Activated naive CD4-positive, alpha-beta T cell treated with anti-CD3 and anti-CD28 coated beads for 36 hours (primary cell): ENCODE measurements at regions not wholly inside any gene's neighbourhood (a gene's known extent, or its start where the extent isn't known, plus 50 kb on each side); places are given as distances from the start of the nearest gene placed in this dataset.

Experiments
- CTCF ChIA-PET: fragments of 350-600 bp; sonication (Branson Sonifier 250); formaldehyde crosslinking; loops from one replicate; lab custom pipeline; 2021; ENCODE audit warnings: antibody characterized with exemption; lab: Charles Lee
- DNase-seq: peaks from one replicate; pipeline ENCODE4 v3.0.0-alpha.2; 2020
- H3K27ac Mint-ChIP-seq: one replicate; pipeline ENCODE4 v1.8.0; 2021; ENCODE audit warnings: mild to moderate bottlenecking, mixed read lengths
- H3K27me3 Mint-ChIP-seq: one replicate; pipeline ENCODE4 v1.8.0; 2021; ENCODE audit warnings: low read depth, mixed read lengths
- H3K36me3 Mint-ChIP-seq: one replicate; pipeline ENCODE4 v1.8.0; 2021; ENCODE audit warnings: low read depth, mixed read lengths
- H3K4me1 Mint-ChIP-seq: one replicate; pipeline ENCODE4 v1.8.0; 2021; ENCODE audit warnings: low read depth, mixed read lengths
- H3K4me3 Mint-ChIP-seq: one replicate; pipeline ENCODE4 v1.8.0; 2021; ENCODE audit warnings: mild to moderate bottlenecking, moderate library complexity, mixed read lengths
- H3K9me3 Mint-ChIP-seq: one replicate; pipeline ENCODE4 v1.8.0; 2021; ENCODE audit warnings: mixed read lengths
- intact Hi-C: fragments of 100-400 bp; cut with micrococcal nuclease; formaldehyde crosslinking; loops from one replicate; pipeline ENCODE4 v1.15.1; 2023

DNA sequence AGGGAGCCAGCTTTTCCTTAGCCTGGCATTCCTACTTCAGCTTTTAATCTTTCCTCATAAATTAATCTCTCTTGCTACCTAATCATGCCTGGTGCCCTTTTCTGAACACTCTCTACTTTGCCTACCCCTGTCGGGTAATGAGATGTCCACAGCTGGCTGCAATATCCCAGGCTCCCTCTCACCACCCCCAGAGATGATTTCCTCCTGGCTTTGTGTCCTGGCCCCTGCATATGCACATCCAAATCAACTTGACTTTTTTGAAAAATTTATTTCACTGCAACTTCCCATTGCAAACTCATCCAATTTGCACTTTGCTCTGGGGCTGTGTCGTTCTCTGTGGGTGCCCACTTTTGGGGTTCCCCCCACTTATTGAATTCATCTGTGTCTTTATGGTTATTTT, 218.1 kb upstream of the SKOR2 start:
- no peak overlapping the region for H3K27ac Mint-ChIP-seq
- CTCF ChIA-PET = interaction anchor here (0.7 kb wide), 1 partner anchor 52 kb away, joined by 3 read pairs; no protein-coding TSS in a partner anchor
- no peak overlapping the region for H3K4me3 Mint-ChIP-seq
- intact Hi-C loops = no loop called here
- H3K4me1 Mint-ChIP-seq = no peaks in the 10 kb centered on the region
- no peak for DNase-seq
- no peaks in the 10 kb centered on the region for H3K36me3 Mint-ChIP-seq
- H3K27me3 Mint-ChIP-seq = peaks cover 2% of the 10 kb centered on the region
- H3K9me3 Mint-ChIP-seq = no peaks in the 10 kb centered on the region

DNA sequence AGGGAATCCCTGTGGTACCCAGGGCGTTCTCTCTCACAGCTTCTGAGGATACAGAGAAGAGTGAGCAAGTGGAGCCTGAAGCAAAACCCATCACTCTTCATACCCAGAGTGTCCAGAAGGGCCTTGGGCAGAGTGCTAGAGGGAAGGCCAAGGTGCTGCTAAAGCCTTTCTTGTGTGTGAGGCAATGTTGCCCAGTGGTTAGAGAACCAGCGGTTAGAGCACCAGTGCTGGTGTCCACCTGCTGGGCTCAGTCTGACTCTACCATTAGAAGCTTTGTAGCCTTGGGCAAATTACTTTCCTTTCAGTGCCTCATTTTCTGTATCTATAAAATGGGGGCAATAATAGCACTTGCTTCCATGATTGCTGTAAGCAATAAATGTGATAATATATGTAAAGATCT, 210.5 kb upstream of the SKOR2 start:
- intact Hi-C loops = no loop called here
- Mint-ChIP-seq H3K4me3 (no peak overlapping the region), H3K9me3 (no peaks in the 10 kb centered on the region), H3K27ac (no peak overlapping the region), H3K4me1 (no peaks in the 10 kb centered on the region), H3K27me3 (peaks cover 2% of the 10 kb centered on the region), H3K36me3 (no peaks in the 10 kb centered on the region)
- no peak for DNase-seq
- CTCF ChIA-PET = no interaction called here

DNA sequence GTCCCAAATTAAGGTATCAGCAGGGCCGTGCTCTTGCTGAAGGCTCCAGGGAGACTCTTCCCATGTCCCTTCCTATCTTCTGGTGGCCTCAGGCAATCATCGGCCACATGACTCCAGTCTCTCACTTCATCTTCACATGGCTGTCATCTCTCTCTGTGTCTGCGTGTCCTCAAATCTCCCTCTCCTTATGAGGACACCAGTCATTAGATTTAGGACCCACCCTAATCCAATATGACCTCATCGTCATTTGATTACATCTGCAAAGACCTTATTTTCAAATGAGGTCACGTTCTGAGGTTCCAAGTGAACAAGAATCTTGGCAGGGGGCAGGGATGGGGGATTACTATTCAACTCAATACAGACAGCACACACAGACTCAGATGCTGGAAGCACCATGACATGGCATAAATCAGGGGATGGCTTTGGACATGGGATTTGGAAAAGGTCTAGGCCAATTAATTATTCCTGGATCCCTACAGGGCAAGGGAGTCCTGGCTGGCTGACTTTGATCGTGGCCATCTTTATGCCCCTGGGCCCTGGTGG, 210.0 kb upstream of the SKOR2 start:
- Mint-ChIP-seq H3K27me3 (peaks cover 2% of the 10 kb centered on the region), H3K4me3 (no peak overlapping the region), H3K36me3 (no peaks in the 10 kb centered on the region), H3K27ac (no peak overlapping the region), H3K9me3 (no peaks in the 10 kb centered on the region), H3K4me1 (no peaks in the 10 kb centered on the region)
- no peak for DNase-seq
- intact Hi-C loops = no loop called here
- CTCF ChIA-PET = no interaction called here

DNA sequence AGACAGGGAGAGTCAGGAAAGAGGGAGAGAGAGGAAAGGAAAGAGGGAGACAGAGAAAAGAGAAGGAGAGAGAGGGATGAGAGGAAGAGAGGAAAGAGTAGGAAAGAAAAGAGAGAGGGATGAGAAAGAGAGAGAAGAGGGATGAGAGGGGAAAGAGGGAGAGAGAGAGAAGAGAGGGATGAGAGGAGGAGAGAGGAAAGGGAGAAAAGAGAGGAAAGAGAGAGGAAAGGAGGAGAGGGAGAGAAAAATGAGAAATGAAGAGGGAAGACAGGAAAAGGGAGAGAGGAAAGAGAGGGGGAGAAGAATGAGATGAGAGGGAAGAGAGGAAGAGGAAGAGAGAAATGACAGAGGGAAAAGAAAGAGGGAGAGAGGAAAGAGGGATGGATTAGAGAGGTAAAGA, 207.0 kb upstream of the SKOR2 start:
- intact Hi-C loops = no loop called here
- CTCF ChIA-PET = no interaction called here
- H3K4me3 Mint-ChIP-seq = no peak overlapping the region
- H3K36me3 Mint-ChIP-seq = no peaks in the 10 kb centered on the region
- peaks cover 2% of the 10 kb centered on the region for H3K27me3 Mint-ChIP-seq
- no peaks in the 10 kb centered on the region for H3K4me1 Mint-ChIP-seq
- H3K27ac Mint-ChIP-seq = no peak overlapping the region
- DNase-seq = no peak
- H3K9me3 Mint-ChIP-seq = no peaks in the 10 kb centered on the region

DNA sequence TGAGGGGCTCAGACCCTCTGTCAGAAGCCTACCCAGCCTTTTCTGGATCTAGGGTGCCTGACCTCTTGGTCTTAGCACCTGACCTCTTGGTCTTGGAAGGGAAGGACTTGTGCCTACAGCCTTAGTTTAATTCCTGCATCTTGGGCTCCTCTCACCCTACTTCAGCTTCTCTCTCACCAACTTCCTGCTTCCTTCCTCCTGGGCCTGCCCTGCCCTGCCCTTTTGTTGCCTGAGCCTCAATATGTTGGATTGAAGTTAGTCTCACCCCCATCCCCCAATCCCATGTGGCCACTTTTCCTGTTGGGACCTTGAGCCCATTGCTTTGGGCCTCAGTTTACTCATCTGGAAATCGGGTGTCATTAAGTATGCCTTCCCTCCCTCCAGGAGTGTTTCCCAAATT, 206.2 kb upstream of the SKOR2 start:
- DNase-seq = no peak
- CTCF ChIA-PET = no interaction called here
- Mint-ChIP-seq H3K27me3 (peaks cover 2% of the 10 kb centered on the region), H3K4me1 (no peaks in the 10 kb centered on the region), H3K27ac (no peak overlapping the region), H3K9me3 (no peaks in the 10 kb centered on the region), H3K4me3 (no peak overlapping the region), H3K36me3 (no peaks in the 10 kb centered on the region)
- intact Hi-C loops = no loop called here

DNA sequence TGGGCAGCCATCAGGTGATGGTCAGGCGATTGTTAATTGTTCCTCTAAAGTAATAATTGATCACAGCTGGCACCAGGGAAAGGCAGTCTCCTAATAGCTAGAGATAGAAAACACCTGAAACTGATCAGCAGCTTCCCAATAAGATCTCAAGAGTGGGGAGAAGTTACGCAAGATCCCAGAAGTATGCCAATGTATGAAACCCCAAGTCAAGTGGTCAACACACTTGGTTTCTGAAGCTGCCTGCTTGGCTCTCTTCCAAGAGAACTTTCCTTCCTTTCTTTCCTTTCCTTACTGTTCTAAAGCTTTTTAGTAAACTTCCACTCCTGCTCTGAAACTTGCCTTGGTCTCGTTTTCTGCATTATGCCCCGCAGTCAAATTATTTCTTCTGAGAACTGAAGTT, 201.6 kb upstream of the SKOR2 start:
- Mint-ChIP-seq H3K27me3 (peaks cover 2% of the 10 kb centered on the region), H3K36me3 (no peaks in the 10 kb centered on the region), H3K9me3 (no peaks in the 10 kb centered on the region), H3K27ac (no peak overlapping the region), H3K4me1 (no peaks in the 10 kb centered on the region), H3K4me3 (no peak overlapping the region)
- intact Hi-C loops = no loop called here
- CTCF ChIA-PET = no interaction called here
- no peak for DNase-seq

DNA sequence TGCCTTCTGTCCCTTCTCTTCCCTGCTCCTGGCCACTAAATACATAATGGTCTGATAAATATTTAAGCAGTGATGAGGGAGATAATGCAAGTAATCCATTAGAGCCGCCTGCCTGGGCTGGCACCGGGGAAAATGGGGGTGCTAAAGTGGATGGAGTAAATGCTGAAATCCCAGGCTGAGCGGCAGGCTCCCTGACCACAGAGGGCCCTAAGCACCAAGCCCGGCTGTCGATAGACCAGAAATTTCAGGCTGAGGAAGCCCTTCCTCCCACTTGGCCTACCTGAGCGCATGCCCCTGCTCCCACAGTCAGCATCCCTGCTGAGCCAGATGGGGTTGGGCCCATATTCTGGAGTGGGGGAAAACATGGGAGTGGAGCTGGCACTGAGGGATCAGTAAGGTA, 197.5 kb upstream of the SKOR2 start:
- DNase-seq = no peak
- H3K36me3 Mint-ChIP-seq = no peaks in the 10 kb centered on the region
- H3K27ac Mint-ChIP-seq = no peak overlapping the region
- peaks cover 14% of the 10 kb centered on the region for H3K9me3 Mint-ChIP-seq
- H3K4me1 Mint-ChIP-seq = no peaks in the 10 kb centered on the region
- intact Hi-C loops = no loop called here
- H3K27me3 Mint-ChIP-seq = no peaks in the 10 kb centered on the region
- CTCF ChIA-PET = no interaction called here
- no peak overlapping the region for H3K4me3 Mint-ChIP-seq

DNA sequence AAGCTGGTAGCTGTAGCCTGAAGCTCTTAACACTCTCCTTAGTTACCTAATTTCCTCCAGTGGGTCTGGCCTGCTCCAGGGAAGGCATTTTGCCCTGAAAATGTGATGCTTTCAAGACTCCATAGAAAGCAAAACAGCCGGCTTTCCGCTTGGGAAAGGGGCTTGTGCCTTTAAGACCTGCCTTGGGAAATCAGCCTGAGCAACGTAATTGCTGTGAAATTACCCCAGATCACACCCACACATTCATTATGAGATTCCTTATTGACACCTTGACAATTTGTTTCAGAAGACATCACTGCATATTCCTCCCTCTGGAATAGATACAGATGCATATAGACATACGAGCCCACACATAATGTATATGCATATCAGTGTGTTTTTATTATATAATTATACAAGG, 190.5 kb upstream of the SKOR2 start:
- H3K9me3 Mint-ChIP-seq = peaks cover 7% of the 10 kb centered on the region

DNA sequence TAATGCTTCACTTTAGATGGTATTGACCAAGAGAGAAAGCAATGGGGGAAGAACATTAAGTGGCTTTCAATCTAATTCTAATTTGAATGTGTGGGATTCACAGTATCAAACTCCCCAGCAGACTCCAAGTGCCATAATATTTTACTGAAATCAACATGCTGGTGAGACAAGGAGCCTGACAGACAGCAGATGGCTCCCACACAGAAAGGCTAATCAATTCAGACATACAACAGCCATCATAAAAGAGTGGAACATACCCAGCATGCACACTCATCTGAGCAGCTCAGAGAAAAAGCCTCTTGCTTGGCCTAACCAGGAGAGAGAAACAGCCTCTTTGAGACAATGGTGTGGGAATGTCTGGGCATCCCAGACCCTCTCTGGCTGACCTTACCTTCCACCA, 186.5 kb upstream of the SKOR2 start:
- H3K27ac Mint-ChIP-seq = no peak overlapping the region
- DNase-seq = no peak
- intact Hi-C loops = no loop called here
- H3K27me3 Mint-ChIP-seq = peaks cover 5% of the 10 kb centered on the region
- CTCF ChIA-PET = interaction anchor here (0.6 kb wide), 1 partner anchor 219 kb away, joined by 4 read pairs; no protein-coding TSS in a partner anchor
- H3K9me3 Mint-ChIP-seq = no peaks in the 10 kb centered on the region
- no peak overlapping the region for H3K4me3 Mint-ChIP-seq
- H3K36me3 Mint-ChIP-seq = no peaks in the 10 kb centered on the region
- no peaks in the 10 kb centered on the region for H3K4me1 Mint-ChIP-seq

More for the DNA sequence above, 190.5 kb upstream of the SKOR2 start:
- Mint-ChIP-seq H3K4me1 (no peaks in the 10 kb centered on the region), H3K36me3 (no peaks in the 10 kb centered on the region), H3K27me3 (peaks cover 5% of the 10 kb centered on the region), H3K27ac (no peak overlapping the region), H3K4me3 (no peak overlapping the region)
- CTCF ChIA-PET = interaction anchor here (0.5 kb wide), 1 partner anchor 745 kb away, joined by 3 read pairs; no protein-coding TSS in a partner anchor
- no peak for DNase-seq
- intact Hi-C loops = no loop called here

DNA sequence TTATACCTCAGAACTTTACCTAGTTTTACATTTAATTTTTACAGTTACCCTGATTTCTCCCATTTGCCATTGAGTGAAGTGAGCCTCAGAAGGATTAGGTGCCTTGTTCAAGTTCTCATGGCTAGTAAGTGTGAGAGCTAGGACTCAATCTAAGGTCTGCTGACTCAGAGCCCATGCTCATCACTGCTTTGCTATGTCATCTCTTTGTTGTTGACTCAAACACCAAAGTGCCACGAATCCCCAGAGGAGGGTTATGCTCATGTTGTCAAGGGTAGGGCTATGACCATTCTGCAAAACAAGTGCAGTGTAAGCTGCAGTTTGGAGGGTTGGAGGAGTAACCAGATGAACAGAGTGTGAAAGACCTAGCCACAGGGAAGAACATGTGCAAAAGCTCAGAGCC, 185.4 kb upstream of the SKOR2 start:
- Mint-ChIP-seq H3K4me1 (no peaks in the 10 kb centered on the region), H3K36me3 (no peaks in the 10 kb centered on the region), H3K4me3 (no peak overlapping the region), H3K27ac (no peak overlapping the region), H3K9me3 (no peaks in the 10 kb centered on the region), H3K27me3 (peaks cover 5% of the 10 kb centered on the region)
- CTCF ChIA-PET = no interaction called here
- intact Hi-C loops = no loop called here
- DNase-seq = no peak

DNA sequence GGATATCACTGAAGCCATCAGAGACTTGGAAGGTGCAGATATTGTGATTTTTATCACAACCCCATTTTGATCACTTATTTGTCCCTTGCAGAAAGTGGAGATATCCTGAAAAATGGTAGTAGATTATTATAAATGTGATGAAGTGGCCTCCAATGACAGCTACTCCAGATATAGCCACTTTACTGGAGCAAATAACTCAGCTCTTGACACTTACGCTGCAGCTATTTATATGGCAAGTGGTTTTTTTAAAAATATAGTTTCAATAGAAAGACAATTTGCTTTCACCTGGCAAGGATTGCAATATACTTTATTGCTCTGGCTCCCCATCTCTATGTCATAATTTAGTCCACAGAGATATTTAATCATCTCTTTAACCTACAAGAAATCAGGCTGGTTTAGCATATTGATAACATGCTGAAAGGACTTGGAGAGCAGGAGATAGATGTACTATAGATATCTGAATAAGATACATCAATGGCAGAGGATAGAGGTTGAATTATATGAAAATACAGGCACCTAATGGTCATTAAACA, 182.8 kb upstream of the SKOR2 start:
- no peaks in the 10 kb centered on the region for H3K4me1 Mint-ChIP-seq
- CTCF ChIA-PET = no interaction called here
- no peaks in the 10 kb centered on the region for H3K36me3 Mint-ChIP-seq
- intact Hi-C loops = no loop called here
- H3K9me3 Mint-ChIP-seq = no peaks in the 10 kb centered on the region
- no peak overlapping the region for H3K27ac Mint-ChIP-seq
- no peak overlapping the region for H3K4me3 Mint-ChIP-seq
- peaks cover 2% of the 10 kb centered on the region for H3K27me3 Mint-ChIP-seq
- no peak for DNase-seq

DNA sequence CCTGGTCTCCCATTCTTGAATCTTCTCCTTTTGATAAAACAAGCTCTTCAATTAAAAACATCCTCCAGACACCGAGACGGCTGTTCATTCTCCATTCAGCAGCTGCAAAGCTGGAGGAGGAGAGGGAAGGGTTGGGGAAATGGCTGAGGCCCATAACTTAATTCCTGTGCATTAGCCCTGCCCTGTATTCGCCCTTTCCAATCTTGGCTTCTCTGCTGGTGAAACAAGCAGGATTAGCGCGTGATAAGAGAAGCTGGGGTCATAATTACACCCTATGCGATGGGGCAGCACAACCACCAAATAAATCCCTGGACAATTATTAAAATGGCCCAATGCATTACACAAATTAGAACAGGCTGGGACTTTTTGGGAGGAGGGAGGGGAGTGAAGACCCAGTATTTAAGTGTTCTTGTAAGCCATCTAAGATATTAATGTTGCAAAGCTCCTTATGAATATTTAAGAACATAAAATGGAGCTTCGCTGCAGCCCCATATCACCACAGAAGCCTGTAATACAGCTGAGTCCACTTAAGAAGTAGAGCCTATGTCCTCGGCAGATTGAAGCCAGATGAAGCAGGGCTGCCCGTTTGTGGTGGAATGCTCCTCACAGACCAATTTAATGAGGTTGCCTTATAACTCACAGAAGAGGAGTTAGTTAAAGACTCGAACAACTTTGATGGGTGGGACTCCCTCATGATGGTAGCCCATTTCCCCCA, 176.6 kb upstream of the SKOR2 start:
- no peak for DNase-seq
- no peaks in the 10 kb centered on the region for H3K9me3 Mint-ChIP-seq
- intact Hi-C loops = no loop called here
- H3K27me3 Mint-ChIP-seq = no peaks in the 10 kb centered on the region
- H3K4me3 Mint-ChIP-seq = no peak overlapping the region
- CTCF ChIA-PET = no interaction called here
- no peak overlapping the region for H3K27ac Mint-ChIP-seq
- H3K36me3 Mint-ChIP-seq = no peaks in the 10 kb centered on the region
- H3K4me1 Mint-ChIP-seq = no peaks in the 10 kb centered on the region

DNA sequence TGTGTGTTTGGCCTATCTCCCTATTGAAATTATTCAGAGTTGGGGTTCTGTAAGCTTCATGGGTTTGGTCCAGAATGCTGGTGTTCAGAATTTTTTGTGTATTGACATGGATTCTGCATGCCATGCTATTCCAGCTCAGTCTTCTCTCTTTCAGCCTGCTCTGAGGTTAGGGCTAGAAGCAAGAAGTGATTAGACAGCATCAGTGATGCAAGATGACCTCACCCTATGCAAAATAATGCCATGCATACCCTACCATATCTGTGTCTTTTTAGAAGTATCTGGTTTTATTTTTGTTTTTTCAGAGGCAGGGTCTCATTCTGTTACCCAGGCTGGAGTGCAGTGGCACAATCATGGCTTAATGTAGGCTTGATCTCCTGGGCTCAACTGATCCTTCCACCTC, 175.6 kb upstream of the SKOR2 start:
- Mint-ChIP-seq H3K27me3 (no peaks in the 10 kb centered on the region), H3K36me3 (no peaks in the 10 kb centered on the region), H3K4me3 (no peak overlapping the region), H3K9me3 (no peaks in the 10 kb centered on the region), H3K4me1 (no peaks in the 10 kb centered on the region), H3K27ac (no peak overlapping the region)
- intact Hi-C loops = no loop called here
- CTCF ChIA-PET = no interaction called here
- DNase-seq = no peak
